Endothelial cell of umbilical vein (primary cell): ENCODE measurements at regions not wholly inside any gene's neighbourhood (a gene's known extent, or its start where the extent isn't known, plus 50 kb on each side); places are given as distances from the start of the nearest gene placed in this dataset.
"Not testable (repeated sequence)": the region's sequence is repeated elsewhere in the genome, so short reads cannot be mapped to it uniquely, and the experiment has no call there.

ENCODE experiments used
- CTCF ChIP-seq, 2 donors: IDR thresholded peaks; 1 replicate in 1 of 2; 2 replicates in 1 of 2; pipeline ENCODE4 v1.5.1; 2011; ENCODE audit warnings: low read length in 2 of 2, mild to moderate bottlenecking in 2 of 2, moderate library complexity in 2 of 2, control low read depth in 1 of 2, inconsistent platforms in 1 of 2, low read depth in 1 of 2; ENCODE audit not compliant: insufficient read depth in 1 of 2; ENCODE audit errors: extremely low read depth in 1 of 2
- EZH2 ChIP-seq: IDR thresholded peaks from 2 replicates; pipeline ENCODE4 v1.6.1; 2012; ENCODE audit warnings: borderline replicate concordance, low read depth, mild to moderate bottlenecking, moderate library complexity, low read length, inconsistent platforms; ENCODE audit not compliant: severe bottlenecking
- GATA2 ChIP-seq: IDR thresholded peaks from 2 replicates; pipeline ENCODE4 v1.7.0; 2011; ENCODE audit warnings: low read depth, mild to moderate bottlenecking, moderate library complexity, mixed read lengths, low read length; ENCODE audit not compliant: insufficient read length, insufficient read depth
- JUN ChIP-seq: IDR thresholded peaks from 2 replicates; pipeline ENCODE4 v1.6.1; 2011; ENCODE audit warnings: borderline replicate concordance, low read depth; ENCODE audit not compliant: insufficient read length, insufficient read depth
- MYC ChIP-seq: IDR thresholded peaks from one replicate; pipeline ENCODE4 v1.6.1; 2011; ENCODE audit warnings: mild to moderate bottlenecking, low read depth, low read length
- POLR2AphosphoS5 ChIP-seq: IDR thresholded peaks from 2 replicates; pipeline ENCODE4 v1.6.1; 2012; ENCODE audit warnings: low read depth, mild to moderate bottlenecking, control low read depth, low read length, moderate library complexity; ENCODE audit not compliant: insufficient read depth

- not testable (repeated sequence) for TF ChIP-seq EZH2; POLR2AphosphoS5; GATA2; CTCF (IDR thresholded peaks at IDR 0.05; ENCODE audit: extremely low read depth in 1 of 2, insufficient read depth in 1 of 2, low read depth in 1 of 2, low read length in 2 of 2); MYC; JUN
Measured at GRCh38 chr17:30729471-30730170, 94.9 kb downstream of the CRLF3 start.
